HCT116 (cell line): ENCODE measurements at regions not wholly inside any gene's neighbourhood (a gene's known extent, or its start where the extent isn't known, plus 50 kb on each side); places are given as distances from the start of the nearest gene placed in this dataset.

Experiments used
- EZH2 ChIP-seq: fragments of 200-600 bp; sonication (generic); IDR thresholded peaks from 2 replicates; pipeline ENCODE4 v1.6.1; 2017; ENCODE audit warnings: antibody characterized with exemption, mixed run types
- EZH2phosphoT487 ChIP-seq: fragments of 200-600 bp; IDR thresholded peaks from 2 replicates; pipeline ENCODE4 v1.6.1; 2018; ENCODE audit warnings: antibody characterized with exemption, borderline replicate concordance
- JUND ChIP-seq: IDR thresholded peaks from 2 replicates; pipeline ENCODE4 v1.6.1; 2012
- POLR2A ChIP-seq: IDR thresholded peaks from 2 replicates; pipeline ENCODE4 v1.7.0; 2011; ENCODE audit warnings: borderline replicate concordance; ENCODE audit not compliant: insufficient read depth, insufficient read length; ENCODE audit errors: extremely low read depth
- POLR2AphosphoS5 ChIP-seq: IDR thresholded peaks from 2 replicates; pipeline ENCODE4 v1.6.1; 2011; ENCODE audit warnings: mild to moderate bottlenecking, low read depth, low read length, moderate library complexity
- RAD21 ChIP-seq: IDR thresholded peaks from 2 replicates; pipeline ENCODE4 v1.6.1; 2012; ENCODE audit warnings: low read depth, mild to moderate bottlenecking
- SRF ChIP-seq: IDR thresholded peaks from 2 replicates; pipeline ENCODE4 v1.6.1; 2012; ENCODE audit warnings: low read depth
- TCF7L2 ChIP-seq: IDR thresholded peaks from 2 replicates; pipeline ENCODE4 v1.7.0; 2011; ENCODE audit warnings: borderline replicate concordance, inconsistent platforms; ENCODE audit not compliant: insufficient read depth, insufficient read length; ENCODE audit errors: extremely low read depth
- YY1 ChIP-seq: IDR thresholded peaks from 2 replicates; pipeline ENCODE4 v1.6.1; 2011; ENCODE audit warnings: low read length, low read depth, moderate library complexity, mild to moderate bottlenecking; ENCODE audit not compliant: insufficient replicate concordance; ENCODE audit errors: extremely low read depth
- TF ChIP-seq, protein P1 (sequence below), 3 experiments: fragments of 200-600 bp in 1 of 3; sonication (generic) in 1 of 3; IDR thresholded peaks in 2 of 3; conservative IDR thresholded peaks in 1 of 3; 2 replicates each; pipeline ENCODE4 v1.5.1; 2012 to 2017; ENCODE audit warnings: low read depth in 2 of 3, low read length in 2 of 3, antibody characterized with exemption in 1 of 3, borderline replicate concordance in 1 of 3, control low read depth in 1 of 3, mild to moderate bottlenecking in 1 of 3, mixed read lengths in 1 of 3, mixed run types in 1 of 3, moderate library complexity in 1 of 3; ENCODE audit not compliant: insufficient read depth in 1 of 3
- TF ChIP-seq, protein P2 (sequence below): IDR thresholded peaks from 2 replicates; pipeline ENCODE4 v1.6.1; 2012

DNA sequence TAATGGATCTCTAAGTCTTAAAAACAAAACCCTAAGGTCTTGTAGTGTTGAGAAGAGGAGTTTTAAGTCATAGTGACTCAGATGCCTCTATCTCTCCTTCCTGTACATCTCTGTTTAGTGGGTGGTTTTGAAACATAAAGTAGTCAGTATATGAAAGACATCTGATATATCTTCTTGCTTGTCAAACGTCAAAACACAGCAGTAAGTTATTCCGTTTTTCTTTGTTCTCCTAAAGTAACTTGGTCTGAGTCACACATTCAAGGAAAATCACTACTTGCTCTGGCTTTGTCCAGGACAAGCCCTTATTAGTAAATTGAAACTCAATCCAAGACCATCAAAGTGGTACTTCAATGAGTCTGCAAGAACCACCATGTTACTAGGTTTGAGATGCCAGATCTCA is 1172.5 kb downstream of the BCL11B start:
- no peak for TF ChIP-seq YY1
- TF ChIP-seq JUND: no peak
- TF ChIP-seq, protein P1, sequence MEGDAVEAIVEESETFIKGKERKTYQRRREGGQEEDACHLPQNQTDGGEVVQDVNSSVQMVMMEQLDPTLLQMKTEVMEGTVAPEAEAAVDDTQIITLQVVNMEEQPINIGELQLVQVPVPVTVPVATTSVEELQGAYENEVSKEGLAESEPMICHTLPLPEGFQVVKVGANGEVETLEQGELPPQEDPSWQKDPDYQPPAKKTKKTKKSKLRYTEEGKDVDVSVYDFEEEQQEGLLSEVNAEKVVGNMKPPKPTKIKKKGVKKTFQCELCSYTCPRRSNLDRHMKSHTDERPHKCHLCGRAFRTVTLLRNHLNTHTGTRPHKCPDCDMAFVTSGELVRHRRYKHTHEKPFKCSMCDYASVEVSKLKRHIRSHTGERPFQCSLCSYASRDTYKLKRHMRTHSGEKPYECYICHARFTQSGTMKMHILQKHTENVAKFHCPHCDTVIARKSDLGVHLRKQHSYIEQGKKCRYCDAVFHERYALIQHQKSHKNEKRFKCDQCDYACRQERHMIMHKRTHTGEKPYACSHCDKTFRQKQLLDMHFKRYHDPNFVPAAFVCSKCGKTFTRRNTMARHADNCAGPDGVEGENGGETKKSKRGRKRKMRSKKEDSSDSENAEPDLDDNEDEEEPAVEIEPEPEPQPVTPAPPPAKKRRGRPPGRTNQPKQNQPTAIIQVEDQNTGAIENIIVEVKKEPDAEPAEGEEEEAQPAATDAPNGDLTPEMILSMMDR (IDR thresholded peaks at IDR 0.05 in 2 of 3, conservative IDR thresholded peaks at IDR 0.05 in 1 of 3; ENCODE audit: borderline replicate concordance in 1 of 3, insufficient read depth in 1 of 3, low read depth in 2 of 3, low read length in 2 of 3): no peak
- no peak for TF ChIP-seq EZH2
- TF ChIP-seq POLR2A: no peak
- no peak for TF ChIP-seq TCF7L2
- no peak for TF ChIP-seq RAD21
- no peak for TF ChIP-seq EZH2phosphoT487
- TF ChIP-seq POLR2AphosphoS5: no peak
- TF ChIP-seq SRF: no peak
- TF ChIP-seq, protein P2, sequence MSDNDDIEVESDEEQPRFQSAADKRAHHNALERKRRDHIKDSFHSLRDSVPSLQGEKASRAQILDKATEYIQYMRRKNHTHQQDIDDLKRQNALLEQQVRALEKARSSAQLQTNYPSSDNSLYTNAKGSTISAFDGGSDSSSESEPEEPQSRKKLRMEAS: no peak
